ENCODE measurements at regions not wholly inside any gene's neighbourhood (a gene's known extent, or its start where the extent isn't known, plus 50 kb on each side); places are given as distances from the start of the nearest gene placed in this dataset.
A peak's percentile ranks its signal among the peaks of the same experiment; 100 is the strongest.

DNA sequence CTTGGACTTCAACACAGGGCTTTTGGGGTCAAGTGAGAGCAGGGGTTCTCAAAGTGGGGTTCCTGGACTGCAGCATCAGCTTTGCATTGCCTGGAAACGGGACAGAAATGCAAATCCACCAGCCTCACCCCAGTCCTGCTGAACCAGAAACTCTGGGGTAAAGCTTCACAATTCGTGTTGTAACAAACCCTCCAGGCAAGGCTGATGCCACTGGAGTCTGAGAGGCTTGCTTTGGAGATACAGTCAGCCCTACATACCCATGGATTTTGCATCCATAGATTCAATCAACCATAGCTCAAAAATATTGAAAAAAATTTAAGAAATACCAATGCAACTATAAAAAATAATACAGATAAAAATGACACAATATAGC lies 160.4 kb upstream of the ECI2 start:
- no peak for DNase-seq (ENCODE audit: low spot score)

DNA sequence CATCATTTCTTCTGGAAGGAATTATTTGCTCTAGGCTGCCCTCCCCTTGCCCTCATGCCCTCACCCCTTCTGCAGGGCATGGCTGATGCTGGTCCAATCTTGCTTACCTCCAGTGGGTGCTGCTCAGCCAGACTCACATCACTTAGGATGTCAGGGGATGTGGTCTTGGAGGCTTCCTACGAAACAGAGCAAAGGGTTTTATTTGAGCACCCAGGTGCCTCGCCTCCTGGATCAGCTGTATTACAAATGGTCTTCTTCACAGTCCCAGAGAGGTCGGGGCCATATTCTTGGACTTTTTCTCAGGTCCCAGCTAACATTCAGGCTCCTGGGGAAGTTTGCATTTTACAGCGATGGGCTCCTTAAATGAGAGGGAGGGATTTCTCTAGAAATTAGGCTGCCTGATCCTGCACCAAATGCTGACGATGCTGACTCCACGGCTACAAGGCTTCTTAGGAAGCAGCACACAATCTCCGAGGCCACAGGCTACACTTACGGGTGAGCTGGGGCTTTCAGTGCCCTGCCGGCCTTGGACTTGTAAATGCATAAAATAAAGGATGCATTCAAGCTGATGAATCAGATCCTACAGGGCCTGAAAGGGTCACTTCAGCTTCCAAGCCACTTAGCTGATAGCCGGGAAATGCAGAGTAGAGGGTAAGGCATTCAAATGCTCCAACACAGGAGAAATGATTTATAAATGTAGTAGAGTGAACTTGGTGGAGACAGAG lies 159.8 kb upstream of the ECI2 start:
- no peak for DNase-seq (ENCODE audit: low spot score)

DNA sequence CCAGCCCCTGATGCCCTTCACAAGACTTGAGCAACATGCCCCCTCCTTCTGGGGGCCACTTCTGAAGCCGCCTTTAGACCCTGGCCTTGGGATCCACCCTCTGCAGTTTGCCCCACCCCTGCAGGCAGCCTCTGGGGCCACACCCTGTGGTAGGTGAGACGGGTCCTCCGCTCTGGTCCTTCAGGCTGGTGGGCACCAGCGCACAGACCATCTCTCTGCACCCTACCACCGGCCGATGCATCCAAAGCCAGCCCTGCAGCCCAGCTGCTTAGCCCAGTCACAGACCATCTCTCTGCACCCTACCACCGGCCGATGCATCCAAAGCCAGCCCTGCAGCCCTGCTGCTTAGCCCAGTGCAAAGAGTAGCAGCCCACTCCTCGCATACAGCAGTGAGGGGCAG lies 159.3 kb upstream of the ECI2 start:
- no peak for DNase-seq (ENCODE audit: low spot score)

- peak; percentile 65 for DNase-seq (ENCODE audit: low spot score)
These were observed 156.4 kb upstream of the ECI2 start for GRCh38 chr6:4291453-4292403.

- no peak for DNase-seq (ENCODE audit: low spot score)
These were observed 154.5 kb upstream of the ECI2 start for GRCh38 chr6:4289770-4290320.

DNA sequence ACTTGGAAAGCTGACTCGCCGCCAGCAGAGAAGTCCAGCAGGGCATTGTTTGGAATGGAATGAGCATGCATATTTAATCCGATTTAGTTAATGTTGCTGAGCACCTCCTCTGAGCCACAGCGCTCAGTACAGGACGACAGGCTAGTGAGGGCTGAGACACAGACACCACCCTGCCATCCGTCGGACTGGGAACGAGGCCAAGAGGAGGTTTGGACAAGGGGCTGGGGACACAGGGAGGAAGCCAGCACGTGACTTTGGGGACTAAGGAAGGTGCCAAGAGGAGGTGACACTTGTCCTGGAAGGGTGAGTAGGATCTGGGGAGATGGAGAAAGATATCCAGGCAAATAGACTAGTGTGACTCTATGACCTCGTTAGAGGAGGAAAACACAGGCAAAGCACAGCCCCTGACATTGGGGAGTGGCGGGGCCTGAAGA lies 152.5 kb upstream of the ECI2 start:
- no peak for DNase-seq (ENCODE audit: low spot score)

DNA sequence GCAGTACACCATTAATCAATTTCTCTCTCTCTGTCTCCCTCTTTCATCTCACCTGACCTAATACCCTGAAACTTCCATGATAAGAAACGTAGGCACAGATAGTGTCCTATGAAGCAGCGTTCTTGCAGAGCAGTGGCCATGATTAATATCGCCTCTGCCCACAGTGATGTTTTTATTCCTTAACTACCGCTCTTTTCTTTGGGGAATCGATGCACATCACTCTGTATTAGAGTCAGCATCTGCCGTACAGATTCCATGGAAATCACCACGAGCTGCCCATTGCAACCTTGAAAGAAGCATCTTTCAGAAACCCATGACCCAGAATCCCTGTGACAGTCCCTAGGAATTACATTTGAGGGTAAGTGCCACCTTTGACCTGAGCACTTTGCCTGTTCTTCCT lies 152.0 kb upstream of the ECI2 start:
- DNase-seq (ENCODE audit: low spot score) = no peak

GRCh38 chr6:4282926-4283325 lies 147.6 kb upstream of the ECI2 start:
- no peak for DNase-seq (ENCODE audit: low spot score)

GRCh38 chr6:4281341-4282293 lies 146.2 kb upstream of the ECI2 start:
- no peak for DNase-seq (ENCODE audit: low spot score)

- peak; percentile 51 for DNase-seq (ENCODE audit: low spot score)
These were observed 145.3 kb upstream of the ECI2 start for GRCh38 chr6:4280707-4281106.

GRCh38 chr6:4280031-4280430 lies 144.7 kb upstream of the ECI2 start:
- no peak for DNase-seq (ENCODE audit: low spot score)

GRCh38 chr6:4274382-4275082 lies 139.2 kb upstream of the ECI2 start:
- no peak for DNase-seq (ENCODE audit: low spot score)

DNA sequence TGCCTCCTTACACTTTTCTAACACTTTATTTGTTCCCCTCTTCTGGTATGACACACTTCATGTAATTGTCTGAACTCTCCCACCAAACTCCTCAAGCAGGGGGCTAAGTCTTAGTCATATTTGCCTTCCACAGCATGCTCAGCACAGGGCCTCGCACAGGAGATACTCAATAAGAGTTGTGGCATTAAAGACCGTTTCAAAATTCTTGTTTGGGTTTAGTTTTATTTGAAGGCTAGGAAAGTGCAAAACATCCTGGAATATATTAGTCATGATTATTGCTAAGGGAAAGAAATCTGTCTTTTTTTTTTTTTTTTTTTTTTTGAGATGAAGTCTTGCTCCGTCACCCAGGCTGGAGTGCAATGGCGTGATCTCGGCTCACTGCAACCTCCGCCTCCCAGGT lies 137.6 kb upstream of the ECI2 start:
- no peak for DNase-seq (ENCODE audit: low spot score)

- no peak for DNase-seq (ENCODE audit: low spot score)
These were observed 136.5 kb upstream of the ECI2 start for GRCh38 chr6:4271761-4272470.

DNA sequence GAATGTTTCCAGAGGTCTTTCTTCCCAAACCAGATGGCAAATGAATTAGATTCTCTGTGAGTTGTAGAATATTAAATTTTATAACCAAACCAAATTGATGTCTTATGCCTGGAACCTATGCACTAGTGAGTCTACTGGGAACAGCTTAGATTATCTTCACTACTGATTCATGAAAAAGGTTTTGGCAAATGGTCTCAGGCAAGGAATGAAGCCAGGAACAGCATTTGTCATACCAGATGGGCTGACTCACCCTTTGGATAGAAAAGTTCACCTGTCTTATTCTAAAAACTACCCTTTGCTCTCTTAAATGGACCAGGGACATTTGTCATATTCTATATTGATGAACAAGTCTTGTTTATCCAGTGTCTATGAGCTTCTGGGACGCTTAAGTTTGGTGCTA lies 135.4 kb upstream of the ECI2 start:
- DNase-seq (ENCODE audit: low spot score) = no peak

- no peak for DNase-seq (ENCODE audit: low spot score)
These were observed 134.6 kb upstream of the ECI2 start for GRCh38 chr6:4270001-4270400.

GRCh38 chr6:4268171-4268570 lies 132.8 kb upstream of the ECI2 start:
- no peak for DNase-seq (ENCODE audit: low spot score)

DNA sequence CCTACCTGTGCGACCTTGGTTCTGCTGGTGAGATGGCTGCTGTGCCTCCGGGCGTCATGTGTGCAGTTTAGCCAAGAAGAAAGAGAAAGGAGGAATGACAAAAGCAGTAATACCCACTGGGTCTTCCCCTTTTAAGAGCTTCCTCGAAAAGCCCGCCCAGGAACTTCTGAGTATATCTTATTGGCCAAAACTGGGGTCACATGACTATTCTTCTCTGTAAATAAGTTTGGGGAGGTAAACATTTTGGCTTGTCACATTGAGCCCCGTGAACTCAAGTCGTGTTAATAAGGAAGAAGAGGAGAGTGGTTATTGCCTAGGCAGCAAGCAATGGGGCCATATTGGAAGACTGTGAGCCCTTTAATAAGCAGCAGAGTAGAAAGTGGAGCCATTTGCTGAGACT lies 130.4 kb upstream of the ECI2 start:
- no peak for DNase-seq (ENCODE audit: low spot score)

GRCh38 chr6:4264601-4265000 lies 129.2 kb upstream of the ECI2 start:
- DNase-seq (ENCODE audit: low spot score) = no peak

DNA sequence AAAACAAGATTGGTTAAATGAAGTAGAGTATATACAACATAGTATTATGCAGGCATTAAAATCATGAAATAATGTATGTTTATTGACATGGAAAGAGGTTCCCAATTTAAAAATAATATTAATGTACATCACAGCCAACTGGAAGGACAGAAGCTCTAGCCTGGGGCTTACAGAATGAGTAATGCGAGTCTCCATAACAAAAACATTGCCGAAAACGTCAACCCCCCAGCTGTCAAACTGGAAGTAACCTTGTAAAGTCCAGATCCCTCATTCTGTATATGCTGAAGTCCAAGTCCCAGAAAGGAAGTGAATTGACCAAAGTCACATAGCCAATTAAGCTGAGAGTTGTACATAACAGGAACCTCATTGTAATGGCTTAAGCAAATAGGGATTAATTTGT lies 128.7 kb upstream of the ECI2 start:
- DNase-seq (ENCODE audit: low spot score) = no peak

GRCh38 chr6:4262526-4262925 lies 127.2 kb upstream of the ECI2 start:
- DNase-seq (ENCODE audit: low spot score) = no peak
